ENCODE measurements at regions not wholly inside any gene's neighbourhood (a gene's known extent, or its start where the extent isn't known, plus 50 kb on each side); places are given as distances from the start of the nearest gene placed in this dataset.

- TF ChIP-seq CTCF (IDR thresholded peaks at IDR 0.05) (no peak), POLR2A (IDR thresholded peaks at IDR 0.05; ENCODE audit: low read depth) (no peak), POLR2AphosphoS5 (IDR thresholded peaks at IDR 0.05) (no peak), EP300 (IDR thresholded peaks at IDR 0.05) (no peak)
Observed at GRCh38 chr2:7902251-7902765, 779.5 kb upstream of the ID2 start.

Data from esophagus muscularis mucosa (tissue), 4 donors.